MM.1S (cell line): ENCODE measurements at regions not wholly inside any gene's neighbourhood (a gene's known extent, or its start where the extent isn't known, plus 50 kb on each side); places are given as distances from the start of the nearest gene placed in this dataset.
A peak's percentile ranks its signal among the peaks of the same experiment; 100 is the strongest.
"Not testable (repeated sequence)": the region's sequence is repeated elsewhere in the genome, so short reads cannot be mapped to it uniquely, and the experiment has no call there.

Experiments
- DNase-seq: peaks from one replicate; pipeline ENCODE4 v3.0.0-alpha.2; 2015
- H2AFZ ChIP-seq: fragments of 300-600 bp; sonication (generic); 2 replicates; pipeline ENCODE4 v1.6.0; 2016; ENCODE audit warnings: antibody characterized with exemption, low read length
- H3F3A ChIP-seq: fragments of 300-600 bp; sonication (generic); 2 replicates; pipeline ENCODE4 v1.6.1; 2016; ENCODE audit warnings: mild to moderate bottlenecking, antibody characterized with exemption, low read length, moderate library complexity, mixed read lengths; ENCODE audit not compliant: insufficient read depth
- H3K27ac ChIP-seq: fragments of 300-600 bp; sonication (generic); 2 replicates; pipeline ENCODE4 v1.5.1; 2016; ENCODE audit warnings: mild to moderate bottlenecking, low read length
- H3K27me3 ChIP-seq: fragments of 300-600 bp; sonication (generic); replicated peaks from 2 replicates; pipeline ENCODE4 v1.6.0; 2016; ENCODE audit warnings: low read length; ENCODE audit not compliant: insufficient read depth
- H3K36me3 ChIP-seq: fragments of 300-600 bp; sonication (generic); replicated peaks from 2 replicates; pipeline ENCODE4 v1.6.1; 2016; ENCODE audit warnings: mild to moderate bottlenecking, low read length, mixed read lengths; ENCODE audit not compliant: insufficient read depth
- H3K4me1 ChIP-seq: fragments of 300-600 bp; sonication (generic); 2 replicates; pipeline ENCODE4 v1.6.1; 2016; ENCODE audit warnings: low read length, mixed read lengths
- H3K4me2 ChIP-seq: fragments of 300-600 bp; sonication (generic); 2 replicates; pipeline ENCODE4 v1.6.0; 2016; ENCODE audit warnings: low read depth, low read length
- H3K4me3 ChIP-seq: fragments of 300-600 bp; sonication (generic); 2 replicates; pipeline ENCODE4 v1.5.1; 2016; ENCODE audit warnings: low read length, mixed read lengths
- H3K79me2 ChIP-seq: fragments of 300-600 bp; sonication (generic); 2 replicates; pipeline ENCODE4 v1.6.1; 2016; ENCODE audit warnings: mixed run types, low read length, mixed read lengths
- H3K9ac ChIP-seq: fragments of 300-600 bp; sonication (generic); 2 replicates; pipeline ENCODE4 v1.6.1; 2016; ENCODE audit warnings: low read length, mixed read lengths
- H3K9me2 ChIP-seq: fragments of 300-600 bp; sonication (generic); replicated peaks from 2 replicates; pipeline ENCODE4 v1.6.1; 2016; ENCODE audit warnings: mild to moderate bottlenecking, low read length, mixed read lengths; ENCODE audit not compliant: insufficient read depth
- H3K9me3 ChIP-seq: fragments of 300-600 bp; sonication (generic); replicated peaks from 2 replicates; pipeline ENCODE4 v1.6.1; 2016; ENCODE audit warnings: mild to moderate bottlenecking, low read length, mixed read lengths; ENCODE audit not compliant: insufficient read depth
- H4K20me1 ChIP-seq: fragments of 300-600 bp; sonication (generic); 2 replicates; pipeline ENCODE4 v1.6.1; 2016; ENCODE audit warnings: mild to moderate bottlenecking, low read length, moderate library complexity, mixed read lengths; ENCODE audit not compliant: insufficient read depth
- EZH2 ChIP-seq: fragments of 300-600 bp; sonication (generic); optimal IDR thresholded peaks from 2 replicates; pipeline ENCODE3; 2017; ENCODE audit warnings: low read depth, mild to moderate bottlenecking, antibody characterized with exemption, low read length, mixed read lengths
- EZH2phosphoT487 ChIP-seq: fragments of 300-600 bp; sonication (generic); IDR thresholded peaks from 2 replicates; pipeline ENCODE4 v1.6.1; 2018; ENCODE audit warnings: antibody characterized with exemption, low read length
- TF ChIP-seq, protein P1 (sequence below): fragments of 300-600 bp; sonication (generic); IDR thresholded peaks from 2 replicates; pipeline ENCODE4 v1.5.1; 2016; ENCODE audit warnings: antibody characterized with exemption, low read length, mixed read lengths

DNA sequence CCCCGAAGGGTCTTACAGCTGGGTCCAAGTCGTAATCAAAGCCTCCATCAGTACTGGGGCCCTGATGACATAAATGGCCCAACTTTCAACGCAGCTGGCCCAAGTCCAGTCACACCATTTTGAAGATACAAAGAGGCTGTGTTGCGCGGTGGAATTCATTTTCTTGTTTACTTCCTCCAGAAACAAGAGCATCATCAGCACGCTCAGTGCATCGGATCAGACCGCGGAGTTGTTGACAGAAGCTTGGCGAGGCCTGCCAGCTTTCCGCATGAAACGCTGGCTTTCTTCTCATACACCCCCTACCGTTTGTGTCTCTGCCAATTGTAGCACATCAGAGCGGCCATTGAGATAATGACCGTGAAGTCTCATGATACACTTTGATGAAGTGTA is 101.7 kb upstream of the SPATA31D4 start:
- H3K36me3 ChIP-seq, result no peaks in the 10 kb centered on the region
- H3F3A ChIP-seq, result peaks cover 17% of the 10 kb centered on the region
- DNase-seq, result no peak
- H3K9ac ChIP-seq, result no peak overlapping the region
- no peak overlapping the region for H3K4me2 ChIP-seq
- H3K9me2 ChIP-seq, result no peaks in the 10 kb centered on the region
- no peak overlapping the region for H3K27ac ChIP-seq
- H4K20me1 ChIP-seq, result no peaks in the 10 kb centered on the region
- H3K27me3 ChIP-seq, result peaks cover 32% of the 10 kb centered on the region
- no peaks in the 10 kb centered on the region for H3K79me2 ChIP-seq
- H3K4me3 ChIP-seq, result no peak overlapping the region
- no peaks in the 10 kb centered on the region for H3K9me3 ChIP-seq
- TF ChIP-seq EZH2phosphoT487, result no peak
- no peak overlapping the region for H2AFZ ChIP-seq
- H3K4me1 ChIP-seq, result peaks cover 23% of the 10 kb centered on the region

DNA sequence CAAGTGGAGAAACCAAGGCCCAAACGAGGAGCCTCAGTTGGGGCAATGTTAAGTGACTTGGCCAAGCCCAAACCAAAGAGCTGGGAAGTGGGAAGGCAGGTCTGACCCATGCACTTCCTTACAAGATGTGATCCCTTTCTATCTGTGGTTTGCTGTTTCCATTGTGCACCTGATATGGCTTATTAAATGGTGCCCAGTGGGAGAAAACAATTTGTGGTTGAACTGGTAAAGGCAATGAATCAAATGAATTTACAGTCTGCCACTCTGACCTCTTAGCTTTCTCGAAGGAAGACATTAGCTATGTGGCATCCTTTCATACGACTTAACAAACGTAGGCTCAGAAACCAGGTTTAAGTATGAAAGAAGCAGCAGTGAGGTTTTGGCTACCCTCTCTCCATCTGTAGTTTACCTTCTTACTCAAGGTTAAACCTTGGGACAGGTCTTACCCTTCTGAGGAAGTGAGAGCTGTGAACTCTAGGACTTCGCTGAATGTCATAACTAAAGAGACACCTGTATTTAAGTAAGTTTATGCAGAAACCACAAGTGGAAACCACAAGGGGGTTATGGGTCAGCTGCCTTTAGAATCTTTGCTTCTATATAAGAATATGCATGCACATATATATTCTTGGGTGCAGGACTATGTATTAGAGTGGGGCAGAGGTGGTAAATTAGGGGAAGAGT is 100.5 kb upstream of the SPATA31D4 start:
- Histone ChIP-seq H2AFZ (no peak overlapping the region), H3K9me3 (no peaks in the 10 kb centered on the region), H3K4me1 (peaks cover 23% of the 10 kb centered on the region), H3K4me2 (peak overlapping the region; percentile 38; the same call in 1 of the 2 replicates), H3K79me2 (no peaks in the 10 kb centered on the region), H4K20me1 (no peaks in the 10 kb centered on the region), H3K9ac (no peak overlapping the region), H3K36me3 (no peaks in the 10 kb centered on the region), H3K27me3 (peaks cover 32% of the 10 kb centered on the region), H3F3A (peaks cover 17% of the 10 kb centered on the region), H3K27ac (peak overlapping the region; percentile 10; the same call in 1 of the 2 replicates), H3K9me2 (no peaks in the 10 kb centered on the region), H3K4me3 (no peak overlapping the region)
- peak; percentile 97 for DNase-seq
- TF ChIP-seq EZH2, result no peak
- TF ChIP-seq, protein P1, sequence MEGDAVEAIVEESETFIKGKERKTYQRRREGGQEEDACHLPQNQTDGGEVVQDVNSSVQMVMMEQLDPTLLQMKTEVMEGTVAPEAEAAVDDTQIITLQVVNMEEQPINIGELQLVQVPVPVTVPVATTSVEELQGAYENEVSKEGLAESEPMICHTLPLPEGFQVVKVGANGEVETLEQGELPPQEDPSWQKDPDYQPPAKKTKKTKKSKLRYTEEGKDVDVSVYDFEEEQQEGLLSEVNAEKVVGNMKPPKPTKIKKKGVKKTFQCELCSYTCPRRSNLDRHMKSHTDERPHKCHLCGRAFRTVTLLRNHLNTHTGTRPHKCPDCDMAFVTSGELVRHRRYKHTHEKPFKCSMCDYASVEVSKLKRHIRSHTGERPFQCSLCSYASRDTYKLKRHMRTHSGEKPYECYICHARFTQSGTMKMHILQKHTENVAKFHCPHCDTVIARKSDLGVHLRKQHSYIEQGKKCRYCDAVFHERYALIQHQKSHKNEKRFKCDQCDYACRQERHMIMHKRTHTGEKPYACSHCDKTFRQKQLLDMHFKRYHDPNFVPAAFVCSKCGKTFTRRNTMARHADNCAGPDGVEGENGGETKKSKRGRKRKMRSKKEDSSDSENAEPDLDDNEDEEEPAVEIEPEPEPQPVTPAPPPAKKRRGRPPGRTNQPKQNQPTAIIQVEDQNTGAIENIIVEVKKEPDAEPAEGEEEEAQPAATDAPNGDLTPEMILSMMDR, result no peak
- TF ChIP-seq EZH2phosphoT487, result no peak; the same call in 1 of the 2 replicates

DNA sequence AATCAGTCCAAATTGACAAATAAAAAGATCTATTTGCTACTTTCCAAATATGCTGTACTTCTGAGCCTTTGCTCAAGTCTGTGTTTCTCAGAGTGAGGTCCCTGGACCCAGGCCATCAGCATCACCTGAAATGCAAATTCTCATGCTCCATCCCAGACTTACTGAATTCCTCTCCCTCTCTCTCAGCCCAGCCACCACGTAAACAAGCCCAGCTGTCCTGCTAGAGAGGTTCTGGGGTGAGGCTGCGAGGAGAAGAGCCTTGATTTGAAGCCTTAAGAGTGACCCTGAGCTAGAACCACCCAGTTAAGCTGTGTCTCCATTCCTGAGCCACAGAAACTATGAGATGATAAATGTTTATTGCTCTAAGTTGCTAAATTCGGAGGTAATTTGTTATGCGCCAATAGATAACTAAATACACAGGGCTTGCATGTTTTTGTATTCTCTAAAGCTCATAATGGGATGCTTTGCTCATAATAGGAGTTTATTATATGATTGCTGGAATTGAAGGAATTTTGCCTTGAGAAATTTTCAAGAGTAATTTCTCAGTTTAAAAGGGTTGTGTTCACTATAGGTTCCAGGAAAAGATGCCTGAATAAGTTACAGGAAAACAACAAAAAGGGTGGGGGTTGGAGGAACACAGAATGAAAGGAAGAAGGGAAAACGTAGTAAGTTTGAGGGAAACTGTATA is 98.9 kb upstream of the SPATA31D4 start:
- peaks cover 23% of the 10 kb centered on the region for H3K4me1 ChIP-seq
- H3F3A ChIP-seq, result peaks cover 17% of the 10 kb centered on the region
- H2AFZ ChIP-seq, result no peak overlapping the region
- H3K9ac ChIP-seq, result no peak overlapping the region
- H3K79me2 ChIP-seq, result no peaks in the 10 kb centered on the region
- no peaks in the 10 kb centered on the region for H3K36me3 ChIP-seq
- TF ChIP-seq, protein P1, result no peak
- TF ChIP-seq EZH2phosphoT487, result no peak
- no peak for TF ChIP-seq EZH2
- H3K4me2 ChIP-seq, result no peak overlapping the region
- H3K27me3 ChIP-seq, result peaks cover 32% of the 10 kb centered on the region
- no peaks in the 10 kb centered on the region for H4K20me1 ChIP-seq
- no peak overlapping the region for H3K27ac ChIP-seq
- no peaks in the 10 kb centered on the region for H3K9me2 ChIP-seq
- no peaks in the 10 kb centered on the region for H3K9me3 ChIP-seq
- DNase-seq, result no peak
- no peak overlapping the region for H3K4me3 ChIP-seq

DNA sequence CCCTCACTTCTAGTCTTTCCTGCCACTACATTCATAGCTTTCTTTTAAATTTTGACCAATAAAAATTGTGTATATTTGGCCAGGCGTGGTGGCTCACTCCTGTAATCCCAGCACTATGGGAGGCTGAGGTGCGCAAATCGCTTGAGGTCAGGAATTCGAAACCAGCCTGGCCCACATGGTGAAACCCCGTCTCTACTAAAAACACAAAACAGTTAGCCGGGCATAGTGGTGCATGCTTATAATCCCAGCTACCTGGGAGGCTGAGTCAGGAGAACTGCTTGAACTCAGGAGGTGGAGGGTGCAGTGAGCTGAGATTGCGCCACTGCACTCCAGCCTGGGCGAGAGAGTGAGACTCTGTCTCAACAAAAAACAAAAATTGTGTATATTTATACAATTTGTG is 97.8 kb upstream of the SPATA31D4 start:
- H3K9ac ChIP-seq, H3K9me3 ChIP-seq, H3K79me2 ChIP-seq, H3K4me3 ChIP-seq, H3K36me3 ChIP-seq, H3K27ac ChIP-seq, H3K4me2 ChIP-seq, H2AFZ ChIP-seq, H4K20me1 ChIP-seq, DNase-seq, H3K9me2 ChIP-seq: not testable (repeated sequence)
- H3K27me3 ChIP-seq, result peaks cover 30% of the 10 kb centered on the region
- H3F3A ChIP-seq, result peaks cover 17% of the 10 kb centered on the region
- H3K4me1 ChIP-seq, result peaks cover 23% of the 10 kb centered on the region
